ENCODE measurements at regions not wholly inside any gene's neighbourhood (a gene's known extent, or its start where the extent isn't known, plus 50 kb on each side); places are given as distances from the start of the nearest gene placed in this dataset.
"Not testable (repeated sequence)": the region's sequence is repeated elsewhere in the genome, so short reads cannot be mapped to it uniquely, and the experiment has no call there.

DNA sequence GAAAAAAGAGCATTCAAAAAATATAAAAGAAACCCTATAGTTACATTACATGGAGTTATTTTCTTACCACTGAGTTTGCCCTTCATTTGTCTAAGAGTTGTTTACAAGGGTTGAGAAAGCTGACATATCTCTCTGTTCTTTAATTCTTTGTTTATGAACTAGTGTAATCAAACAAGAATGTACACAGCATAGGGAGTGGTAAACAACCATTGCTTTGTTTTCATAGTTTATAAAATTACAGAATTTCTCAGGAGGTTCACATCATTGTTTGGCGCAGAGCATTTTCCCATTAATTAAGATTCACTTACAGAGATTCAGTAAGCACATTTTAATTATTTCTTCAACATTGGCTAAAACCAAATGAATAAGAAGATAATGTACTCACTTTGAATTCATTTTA lies 87.6 kb downstream of the IFI44 start:
- H3K36me3 ChIP-seq (ENCODE audit: insufficient read depth, low read length): no peaks in the 10 kb centered on the region
- DNase-seq (ENCODE audit: low read depth) (no peak), FAIRE-seq (no peak)
- no peaks in the 10 kb centered on the region for H3K79me2 ChIP-seq (ENCODE audit: insufficient read depth, low read length)
- no peaks in the 10 kb centered on the region for H3K4me1 Mint-ChIP-seq (ENCODE audit: low read depth, unreplicated experiment)
- H3K27ac Mint-ChIP-seq (ENCODE audit: unreplicated experiment): no peak overlapping the region
- H4K20me1 ChIP-seq (ENCODE audit: insufficient read depth, low read length): no peaks in the 10 kb centered on the region
- H3K27ac ChIP-seq (ENCODE audit: low read depth, low read length): no peak overlapping the region
- no peak overlapping the region for H3K4me2 ChIP-seq (ENCODE audit: low read length)
- no peaks in the 10 kb centered on the region for H3K27me3 ChIP-seq (ENCODE audit: insufficient read depth, low read length)
- H3K4me1 ChIP-seq (ENCODE audit: insufficient read depth, low read length): no peaks in the 10 kb centered on the region
- H2AFZ ChIP-seq (ENCODE audit: low read depth, low read length): no peak overlapping the region
- H3K27me3 Mint-ChIP-seq (ENCODE audit: low read depth, unreplicated experiment): no peaks in the 10 kb centered on the region
- H3K9me3 ChIP-seq (ENCODE audit: insufficient read depth, low read depth, low read length): peaks cover 6% of the 10 kb centered on the region
- no peak overlapping the region for H3K4me3 Mint-ChIP-seq (ENCODE audit: unreplicated experiment)
- H3K4me3 ChIP-seq (ENCODE audit: insufficient read depth, low read depth, low read length): no peak overlapping the region
- H3K36me3 Mint-ChIP-seq (ENCODE audit: low read depth, unreplicated experiment): no peaks in the 10 kb centered on the region
- H3K9me3 Mint-ChIP-seq (ENCODE audit: unreplicated experiment): peaks cover 14% of the 10 kb centered on the region
- H3K9ac ChIP-seq (ENCODE audit: low read length): no peak overlapping the region
- no peak for TF ChIP-seq EZH2 (IDR thresholded peaks at IDR 0.05; ENCODE audit: insufficient read depth, low read length)
- TF ChIP-seq, protein P1, sequence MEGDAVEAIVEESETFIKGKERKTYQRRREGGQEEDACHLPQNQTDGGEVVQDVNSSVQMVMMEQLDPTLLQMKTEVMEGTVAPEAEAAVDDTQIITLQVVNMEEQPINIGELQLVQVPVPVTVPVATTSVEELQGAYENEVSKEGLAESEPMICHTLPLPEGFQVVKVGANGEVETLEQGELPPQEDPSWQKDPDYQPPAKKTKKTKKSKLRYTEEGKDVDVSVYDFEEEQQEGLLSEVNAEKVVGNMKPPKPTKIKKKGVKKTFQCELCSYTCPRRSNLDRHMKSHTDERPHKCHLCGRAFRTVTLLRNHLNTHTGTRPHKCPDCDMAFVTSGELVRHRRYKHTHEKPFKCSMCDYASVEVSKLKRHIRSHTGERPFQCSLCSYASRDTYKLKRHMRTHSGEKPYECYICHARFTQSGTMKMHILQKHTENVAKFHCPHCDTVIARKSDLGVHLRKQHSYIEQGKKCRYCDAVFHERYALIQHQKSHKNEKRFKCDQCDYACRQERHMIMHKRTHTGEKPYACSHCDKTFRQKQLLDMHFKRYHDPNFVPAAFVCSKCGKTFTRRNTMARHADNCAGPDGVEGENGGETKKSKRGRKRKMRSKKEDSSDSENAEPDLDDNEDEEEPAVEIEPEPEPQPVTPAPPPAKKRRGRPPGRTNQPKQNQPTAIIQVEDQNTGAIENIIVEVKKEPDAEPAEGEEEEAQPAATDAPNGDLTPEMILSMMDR (IDR thresholded peaks at IDR 0.05; ENCODE audit: insufficient read depth, low read depth, low read length): no peak

GRCh38 chr1:78743626-78744025 lies 94.0 kb downstream of the IFI44 start:
- H3K79me2 ChIP-seq (ENCODE audit: insufficient read depth, low read length): no peaks in the 10 kb centered on the region
- H3K27ac Mint-ChIP-seq (ENCODE audit: unreplicated experiment): no peak overlapping the region
- H2AFZ ChIP-seq (ENCODE audit: low read depth, low read length): no peak overlapping the region
- H3K4me3 ChIP-seq (ENCODE audit: insufficient read depth, low read depth, low read length): no peak overlapping the region
- peak; percentile 52 for DNase-seq (ENCODE audit: low read depth)
- H3K36me3 Mint-ChIP-seq (ENCODE audit: low read depth, unreplicated experiment): no peaks in the 10 kb centered on the region
- peaks cover 11% of the 10 kb centered on the region for H3K9me3 Mint-ChIP-seq (ENCODE audit: unreplicated experiment)
- H3K27me3 Mint-ChIP-seq (ENCODE audit: low read depth, unreplicated experiment): no peaks in the 10 kb centered on the region
- no peaks in the 10 kb centered on the region for H3K4me1 Mint-ChIP-seq (ENCODE audit: low read depth, unreplicated experiment)
- H3K4me2 ChIP-seq (ENCODE audit: low read length): no peak overlapping the region
- H3K36me3 ChIP-seq (ENCODE audit: insufficient read depth, low read length): no peaks in the 10 kb centered on the region
- H3K27ac ChIP-seq (ENCODE audit: low read depth, low read length): no peak overlapping the region
- no peaks in the 10 kb centered on the region for H4K20me1 ChIP-seq (ENCODE audit: insufficient read depth, low read length)
- no peaks in the 10 kb centered on the region for H3K27me3 ChIP-seq (ENCODE audit: insufficient read depth, low read length)
- no peaks in the 10 kb centered on the region for H3K4me1 ChIP-seq (ENCODE audit: insufficient read depth, low read length)
- peak; percentile 55 for FAIRE-seq
- TF ChIP-seq, protein P1 (IDR thresholded peaks at IDR 0.05; ENCODE audit: insufficient read depth, low read depth, low read length): no peak
- TF ChIP-seq EZH2 (IDR thresholded peaks at IDR 0.05; ENCODE audit: insufficient read depth, low read length): no peak
- H3K4me3 Mint-ChIP-seq (ENCODE audit: unreplicated experiment): no peak overlapping the region
- no peak overlapping the region for H3K9ac ChIP-seq (ENCODE audit: low read length)
- H3K9me3 ChIP-seq (ENCODE audit: insufficient read depth, low read depth, low read length): peaks cover 3% of the 10 kb centered on the region

- Histone ChIP-seq H3K9ac (ENCODE audit: low read length) (no peak overlapping the region), H4K20me1 (ENCODE audit: insufficient read depth, low read length) (no peaks in the 10 kb centered on the region), H3K36me3 (ENCODE audit: insufficient read depth, low read length) (no peaks in the 10 kb centered on the region), H3K4me3 (ENCODE audit: insufficient read depth, low read depth, low read length) (no peak overlapping the region), H3K4me1 (ENCODE audit: insufficient read depth, low read length) (no peaks in the 10 kb centered on the region), H3K27ac (ENCODE audit: low read depth, low read length) (no peak overlapping the region), H3K27me3 (ENCODE audit: insufficient read depth, low read length) (no peaks in the 10 kb centered on the region), H3K79me2 (ENCODE audit: insufficient read depth, low read length) (no peaks in the 10 kb centered on the region), H2AFZ (ENCODE audit: low read depth, low read length) (no peak overlapping the region), H3K9me3 (ENCODE audit: insufficient read depth, low read depth, low read length) (no peaks in the 10 kb centered on the region), H3K4me2 (ENCODE audit: low read length) (no peak overlapping the region)
- Mint-ChIP-seq H3K4me3 (ENCODE audit: unreplicated experiment) (no peak overlapping the region), H3K9me3 (ENCODE audit: unreplicated experiment) (peaks cover 3% of the 10 kb centered on the region), H3K27me3 (ENCODE audit: low read depth, unreplicated experiment) (no peaks in the 10 kb centered on the region), H3K4me1 (ENCODE audit: low read depth, unreplicated experiment) (no peaks in the 10 kb centered on the region), H3K36me3 (ENCODE audit: low read depth, unreplicated experiment) (no peaks in the 10 kb centered on the region), H3K27ac (ENCODE audit: unreplicated experiment) (no peak overlapping the region)
- DNase-seq (ENCODE audit: low read depth): no peak
- no peak for TF ChIP-seq EZH2 (IDR thresholded peaks at IDR 0.05; ENCODE audit: insufficient read depth, low read length)
- TF ChIP-seq, protein P1 (IDR thresholded peaks at IDR 0.05; ENCODE audit: insufficient read depth, low read depth, low read length): no peak
- no peak for FAIRE-seq
These were observed 95.5 kb downstream of the IFI44 start for GRCh38 chr1:78745111-78745510.

DNA sequence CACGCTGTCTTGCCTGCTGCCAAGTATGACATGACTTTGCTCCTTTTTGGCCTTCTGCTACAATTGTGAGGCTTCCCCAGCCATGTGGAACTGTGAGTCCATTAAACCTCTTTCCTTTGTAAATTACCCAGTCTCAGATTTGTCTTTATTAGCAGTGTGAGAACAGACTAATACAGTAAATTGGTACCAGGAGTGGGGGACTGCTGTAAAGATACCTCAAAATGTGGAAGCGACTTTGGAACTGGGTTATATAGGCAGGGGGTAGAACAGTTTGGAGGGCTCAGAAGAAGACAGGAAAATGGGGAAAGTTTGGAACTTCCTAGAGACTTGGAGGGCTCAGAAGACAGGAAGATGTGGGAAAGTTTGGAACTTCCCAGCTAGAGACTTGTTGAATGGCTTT lies 104.0 kb downstream of the IFI44 start:
- not testable (repeated sequence) for H3K9ac ChIP-seq (ENCODE audit: low read length); H3K4me3 ChIP-seq (ENCODE audit: insufficient read depth, low read depth, low read length); H3K36me3 Mint-ChIP-seq (ENCODE audit: low read depth, unreplicated experiment); H3K36me3 ChIP-seq (ENCODE audit: insufficient read depth, low read length); FAIRE-seq; H4K20me1 ChIP-seq (ENCODE audit: insufficient read depth, low read length); H3K4me3 Mint-ChIP-seq (ENCODE audit: unreplicated experiment); H3K27me3 ChIP-seq (ENCODE audit: insufficient read depth, low read length); H3K9me3 Mint-ChIP-seq (ENCODE audit: unreplicated experiment); H3K27me3 Mint-ChIP-seq (ENCODE audit: low read depth, unreplicated experiment); H3K4me1 ChIP-seq (ENCODE audit: insufficient read depth, low read length); H3K4me1 Mint-ChIP-seq (ENCODE audit: low read depth, unreplicated experiment); H3K4me2 ChIP-seq (ENCODE audit: low read length); H3K27ac Mint-ChIP-seq (ENCODE audit: unreplicated experiment); DNase-seq (ENCODE audit: low read depth); H3K9me3 ChIP-seq (ENCODE audit: insufficient read depth, low read depth, low read length); H3K27ac ChIP-seq (ENCODE audit: low read depth, low read length); H2AFZ ChIP-seq (ENCODE audit: low read depth, low read length); H3K79me2 ChIP-seq (ENCODE audit: insufficient read depth, low read length)

Measured in astrocyte (in vitro differentiated cells and primary cell).